Kidney (tissue), 13 donors: ENCODE measurements at regions not wholly inside any gene's neighbourhood (a gene's known extent, or its start where the extent isn't known, plus 50 kb on each side); places are given as distances from the start of the nearest gene placed in this dataset.

ENCODE experiments used
- DNase-seq, 5 donors: peaks; one replicate each; pipeline ENCODE4 v3.0.0-alpha.2; 2013 to 2020
- FAIRE-seq: peaks from 2 replicates; lab custom pipeline; 2012; peaks lifted over from hg19 to GRCh38; lab: Jason Lieb, UNC
- H3K27ac ChIP-seq, 2 donors: one replicate each; pipeline ENCODE4 v1.7.0; 2013; ENCODE audit warnings: low read depth in 2 of 2, low read length in 2 of 2, inconsistent platforms in 1 of 2
- H3K27me3 ChIP-seq: one replicate; pipeline ENCODE4 v1.7.1; 2013; ENCODE audit warnings: low read length, inconsistent platforms; ENCODE audit not compliant: control insufficient read depth, insufficient read depth
- H3K36me3 ChIP-seq, 3 donors: one replicate each; pipeline versions ENCODE4 v1.7.0 to v1.7.1; 2013; ENCODE audit warnings: low read length in 3 of 3, control low read depth in 1 of 3, inconsistent platforms in 1 of 3; ENCODE audit not compliant: insufficient read depth in 3 of 3, control insufficient read depth in 2 of 3
- H3K4me1 ChIP-seq, 3 donors: one replicate each; pipeline versions ENCODE4 v1.7.0 to v1.7.1; 2013; ENCODE audit warnings: low read length in 3 of 3, inconsistent platforms in 1 of 3, low read depth in 1 of 3; ENCODE audit not compliant: control insufficient read depth in 2 of 3, insufficient read depth in 2 of 3
- H3K4me3 ChIP-seq, 3 donors: one replicate each; pipeline versions ENCODE4 v1.7.0 to v1.8.1; 2013; ENCODE audit warnings: low read length in 3 of 3, control low read depth in 1 of 3, inconsistent platforms in 1 of 3
- H3K9ac ChIP-seq, 3 donors: one replicate each; pipeline versions ENCODE4 v1.7.0 to v1.7.1; 2013; ENCODE audit warnings: low read length in 3 of 3, control low read depth in 1 of 3, inconsistent platforms in 1 of 3
- H3K9me3 ChIP-seq, 3 donors: one replicate each; pipeline versions ENCODE4 v1.7.0 to v1.7.1; 2013; ENCODE audit warnings: low read length in 3 of 3, control low read depth in 1 of 3, inconsistent platforms in 1 of 3; ENCODE audit not compliant: control insufficient read depth in 2 of 3, insufficient read depth in 1 of 3
- intact Hi-C: fragments of 100-400 bp; cut with DNase I; formaldehyde crosslinking; loops from one replicate; pipeline ENCODE4 v1.11.1; 2022
- TF ChIP-seq, protein P1 (sequence below): IDR thresholded peaks from 3 replicates; pipeline ENCODE4 v1.5.1; 2012; ENCODE audit warnings: mild to moderate bottlenecking, moderate library complexity, borderline replicate concordance; ENCODE audit not compliant: insufficient read depth; ENCODE audit errors: extremely low read depth
- donor health status: control.
- donor health status: control.
- donor health status: control.
- donor health status: control.
- donor health status: control.
- donor health status: DM: yes; HTN: yes; CAD: no.
- donor health status: Normal renal cell carcinoma (clear cell type).

GRCh38 chr3:110815008-110815583 is 256.5 kb upstream of the NECTIN3 start:
- Histone ChIP-seq H3K9me3 (no peaks in the 10 kb centered on the region), H3K9ac (no peak overlapping the region), H3K27ac (no peak overlapping the region), H3K4me3 (no peak overlapping the region), H3K36me3 (no peaks in the 10 kb centered on the region), H3K27me3 (no peaks in the 10 kb centered on the region), H3K4me1 (peaks cover 0 to 11% (median 0%) of the 10 kb centered on the region in 3 donors)
- intact Hi-C loops, result no loop called here
- TF ChIP-seq, protein P1, sequence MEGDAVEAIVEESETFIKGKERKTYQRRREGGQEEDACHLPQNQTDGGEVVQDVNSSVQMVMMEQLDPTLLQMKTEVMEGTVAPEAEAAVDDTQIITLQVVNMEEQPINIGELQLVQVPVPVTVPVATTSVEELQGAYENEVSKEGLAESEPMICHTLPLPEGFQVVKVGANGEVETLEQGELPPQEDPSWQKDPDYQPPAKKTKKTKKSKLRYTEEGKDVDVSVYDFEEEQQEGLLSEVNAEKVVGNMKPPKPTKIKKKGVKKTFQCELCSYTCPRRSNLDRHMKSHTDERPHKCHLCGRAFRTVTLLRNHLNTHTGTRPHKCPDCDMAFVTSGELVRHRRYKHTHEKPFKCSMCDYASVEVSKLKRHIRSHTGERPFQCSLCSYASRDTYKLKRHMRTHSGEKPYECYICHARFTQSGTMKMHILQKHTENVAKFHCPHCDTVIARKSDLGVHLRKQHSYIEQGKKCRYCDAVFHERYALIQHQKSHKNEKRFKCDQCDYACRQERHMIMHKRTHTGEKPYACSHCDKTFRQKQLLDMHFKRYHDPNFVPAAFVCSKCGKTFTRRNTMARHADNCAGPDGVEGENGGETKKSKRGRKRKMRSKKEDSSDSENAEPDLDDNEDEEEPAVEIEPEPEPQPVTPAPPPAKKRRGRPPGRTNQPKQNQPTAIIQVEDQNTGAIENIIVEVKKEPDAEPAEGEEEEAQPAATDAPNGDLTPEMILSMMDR, result no peak
- FAIRE-seq (no peak), DNase-seq (no peak)

GRCh38 chr3:110816008-110816407 is 255.6 kb upstream of the NECTIN3 start:
- TF ChIP-seq, protein P1, result no peak
- Histone ChIP-seq H3K9ac (no peak overlapping the region), H3K4me1 (peaks cover 0 to 9% (median 0%) of the 10 kb centered on the region in 3 donors), H3K27me3 (no peaks in the 10 kb centered on the region), H3K9me3 (no peaks in the 10 kb centered on the region), H3K36me3 (no peaks in the 10 kb centered on the region), H3K27ac (no peak overlapping the region), H3K4me3 (no peak overlapping the region)
- intact Hi-C loops, result no loop called here
- no peak for DNase-seq
- no peak for FAIRE-seq

- Histone ChIP-seq H3K36me3 (no peaks in the 10 kb centered on the region), H3K4me1 (no peaks in the 10 kb centered on the region), H3K9me3 (no peaks in the 10 kb centered on the region), H3K9ac (no peak overlapping the region), H3K27me3 (no peaks in the 10 kb centered on the region), H3K27ac (no peak overlapping the region), H3K4me3 (no peak overlapping the region)
- intact Hi-C loops, result no loop called here
- DNase-seq (no peak), FAIRE-seq (no peak)
- TF ChIP-seq, protein P1, result no peak
Measured at GRCh38 chr3:110821586-110821985, 250.0 kb upstream of the NECTIN3 start.

DNA sequence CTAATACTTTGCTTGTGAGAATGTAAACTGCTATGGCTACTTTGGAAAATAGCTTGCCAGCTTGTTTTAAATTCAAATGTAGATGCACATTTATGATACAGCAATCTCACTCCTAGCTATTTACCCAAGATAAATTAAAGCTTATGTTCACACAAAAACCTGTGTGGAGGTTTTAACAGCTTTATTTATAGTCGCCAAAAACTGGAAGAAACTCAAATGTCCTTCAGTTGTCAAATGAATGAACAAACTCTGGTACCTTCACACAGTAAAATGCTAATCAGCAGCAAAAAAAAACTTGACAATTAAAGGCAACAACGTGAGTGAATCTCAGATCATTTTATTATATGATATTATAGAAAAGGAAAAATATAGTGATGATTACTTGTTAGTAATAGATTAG is 248.6 kb upstream of the NECTIN3 start:
- H3K27me3 ChIP-seq, result no peaks in the 10 kb centered on the region
- intact Hi-C loops, result no loop called here
- no peak overlapping the region for H3K9ac ChIP-seq
- FAIRE-seq, result no peak
- no peak overlapping the region for H3K4me3 ChIP-seq
- no peak overlapping the region for H3K27ac ChIP-seq
- DNase-seq, result no peak
- H3K9me3 ChIP-seq, result no peaks in the 10 kb centered on the region
- H3K36me3 ChIP-seq, result no peaks in the 10 kb centered on the region
- TF ChIP-seq, protein P1, result no peak
- H3K4me1 ChIP-seq, result no peaks in the 10 kb centered on the region
